ENCODE measurements at regions not wholly inside any gene's neighbourhood (a gene's known extent, or its start where the extent isn't known, plus 50 kb on each side); places are given as distances from the start of the nearest gene placed in this dataset.

GRCh38 chr5:167929841-167930240 is 361.6 kb upstream of the WWC1 start:
- Histone ChIP-seq H3K27ac (ENCODE audit: low read depth, low read length) (no peak overlapping the region), H3K36me3 (ENCODE audit: control insufficient read depth in 1 of 2, insufficient read depth in 2 of 2, low read length in 2 of 2) (no peaks in the 10 kb centered on the region), H3K4ac (ENCODE audit: low read depth, low read length) (no peak overlapping the region), H4K91ac (ENCODE audit: low read depth, low read length) (no peak overlapping the region), H2AFZ (ENCODE audit: insufficient read depth, low read length, poor library complexity) (no peak overlapping the region), H3K79me2 (ENCODE audit: control insufficient read depth, insufficient read depth, low read length, poor library complexity) (no peaks in the 10 kb centered on the region), H3K9me3 (ENCODE audit: insufficient read depth, low read depth, low read length) (no peaks in the 10 kb centered on the region), H3K4me3 (ENCODE audit: low read depth, low read length) (no peak overlapping the region), H3K4me2 (ENCODE audit: low read length) (no peak overlapping the region), H3K27me3 (ENCODE audit: insufficient read depth, low read length) (no peaks in the 10 kb centered on the region), H3K18ac (ENCODE audit: low read length) (no peak overlapping the region), H4K12ac (ENCODE audit: low read depth, low read length) (no peak overlapping the region), H2BK120ac (ENCODE audit: insufficient read depth, low read length, poor library complexity) (no peak overlapping the region), H3K14ac (ENCODE audit: low read length) (no peak overlapping the region), H4K8ac (ENCODE audit: low read depth, low read length) (no peak overlapping the region), H2BK5ac (ENCODE audit: low read depth, low read length, poor library complexity) (no peak overlapping the region), H3K4me1 (ENCODE audit: control insufficient read depth in 1 of 2, insufficient read depth in 2 of 2, low read length in 2 of 2) (peaks cover 0 to 2% of the 10 kb centered on the region in 2 experiments), H3K23ac (ENCODE audit: low read length) (no peak overlapping the region), H3K9ac (ENCODE audit: low read length) (no peak overlapping the region), H3K79me1 (ENCODE audit: low read length) (no peaks in the 10 kb centered on the region), H2BK12ac (ENCODE audit: low read length) (no peak overlapping the region), H2AK5ac (ENCODE audit: low read length) (no peak overlapping the region)
- WGBS (ENCODE audit: extremely low coverage, insufficient coverage, insufficient read length), result no CpG with 5 or more reads among the region's 3 CpGs
- DNase-seq, result peak in 1 of 2 donors; percentile 15

- Histone ChIP-seq H3K23ac (ENCODE audit: low read length) (no peak overlapping the region), H3K14ac (ENCODE audit: low read length) (no peak overlapping the region), H2BK120ac (ENCODE audit: insufficient read depth, low read length, poor library complexity) (no peak overlapping the region), H3K4me2 (ENCODE audit: low read length) (no peak overlapping the region), H2BK5ac (ENCODE audit: low read depth, low read length, poor library complexity) (no peak overlapping the region), H2BK12ac (ENCODE audit: low read length) (no peak overlapping the region), H3K4me3 (ENCODE audit: low read depth, low read length) (no peak overlapping the region), H2AFZ (ENCODE audit: insufficient read depth, low read length, poor library complexity) (no peak overlapping the region), H4K8ac (ENCODE audit: low read depth, low read length) (no peak overlapping the region), H3K36me3 (ENCODE audit: control insufficient read depth in 1 of 2, insufficient read depth in 2 of 2, low read length in 2 of 2) (no peaks in the 10 kb centered on the region), H3K9ac (ENCODE audit: low read length) (no peak overlapping the region), H3K4me1 (ENCODE audit: control insufficient read depth in 1 of 2, insufficient read depth in 2 of 2, low read length in 2 of 2) (peaks cover 0 to 2% of the 10 kb centered on the region in 2 experiments), H3K27me3 (ENCODE audit: insufficient read depth, low read length) (no peaks in the 10 kb centered on the region), H3K79me2 (ENCODE audit: control insufficient read depth, insufficient read depth, low read length, poor library complexity) (no peaks in the 10 kb centered on the region), H3K27ac (ENCODE audit: low read depth, low read length) (no peak overlapping the region), H3K4ac (ENCODE audit: low read depth, low read length) (no peak overlapping the region), H4K91ac (ENCODE audit: low read depth, low read length) (no peak overlapping the region), H3K79me1 (ENCODE audit: low read length) (no peaks in the 10 kb centered on the region), H2AK5ac (ENCODE audit: low read length) (no peak overlapping the region), H4K12ac (ENCODE audit: low read depth, low read length) (no peak overlapping the region), H3K9me3 (ENCODE audit: insufficient read depth, low read depth, low read length) (no peaks in the 10 kb centered on the region), H3K18ac (ENCODE audit: low read length) (no peak overlapping the region)
- WGBS (ENCODE audit: extremely low coverage, insufficient coverage, insufficient read length), result no CpG with 5 or more reads among the region's 15 CpGs
- no peak for DNase-seq
Observed at GRCh38 chr5:167934551-167934971, 356.9 kb upstream of the WWC1 start.

DNA sequence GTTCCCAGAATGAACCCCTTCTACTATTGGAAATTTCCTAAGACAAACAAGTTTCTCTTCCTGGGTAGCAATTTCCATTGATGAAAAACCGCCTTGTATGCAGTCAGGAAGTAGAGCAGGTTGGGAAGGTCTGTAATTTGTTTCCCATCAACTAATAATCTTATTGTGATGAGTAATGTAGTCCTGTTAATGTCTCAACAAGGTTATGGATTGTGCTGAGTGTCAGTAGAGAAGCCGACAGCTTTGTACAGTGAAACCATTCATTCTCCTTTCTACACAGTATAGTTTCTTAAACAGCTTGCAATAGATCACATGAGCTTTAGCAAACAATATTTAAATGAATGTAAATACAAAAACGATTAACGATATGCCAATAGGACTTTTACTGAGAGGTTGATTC is 355.4 kb upstream of the WWC1 start:
- Histone ChIP-seq H3K9ac (ENCODE audit: low read length) (no peak overlapping the region), H2AK5ac (ENCODE audit: low read length) (no peak overlapping the region), H3K23ac (ENCODE audit: low read length) (no peak overlapping the region), H3K36me3 (ENCODE audit: control insufficient read depth in 1 of 2, insufficient read depth in 2 of 2, low read length in 2 of 2) (no peaks in the 10 kb centered on the region), H4K91ac (ENCODE audit: low read depth, low read length) (no peak overlapping the region), H3K18ac (ENCODE audit: low read length) (no peak overlapping the region), H3K4ac (ENCODE audit: low read depth, low read length) (no peak overlapping the region), H3K4me1 (ENCODE audit: control insufficient read depth in 1 of 2, insufficient read depth in 2 of 2, low read length in 2 of 2) (peaks cover 0 to 2% of the 10 kb centered on the region in 2 experiments), H3K79me2 (ENCODE audit: control insufficient read depth, insufficient read depth, low read length, poor library complexity) (no peaks in the 10 kb centered on the region), H2BK5ac (ENCODE audit: low read depth, low read length, poor library complexity) (no peak overlapping the region), H2AFZ (ENCODE audit: insufficient read depth, low read length, poor library complexity) (no peak overlapping the region), H3K27ac (ENCODE audit: low read depth, low read length) (no peak overlapping the region), H3K79me1 (ENCODE audit: low read length) (no peaks in the 10 kb centered on the region), H4K12ac (ENCODE audit: low read depth, low read length) (no peak overlapping the region), H4K8ac (ENCODE audit: low read depth, low read length) (no peak overlapping the region), H2BK12ac (ENCODE audit: low read length) (no peak overlapping the region), H3K4me3 (ENCODE audit: low read depth, low read length) (no peak overlapping the region), H3K9me3 (ENCODE audit: insufficient read depth, low read depth, low read length) (no peaks in the 10 kb centered on the region), H3K27me3 (ENCODE audit: insufficient read depth, low read length) (no peaks in the 10 kb centered on the region), H3K4me2 (ENCODE audit: low read length) (no peak overlapping the region), H2BK120ac (ENCODE audit: insufficient read depth, low read length, poor library complexity) (no peak overlapping the region), H3K14ac (ENCODE audit: low read length) (no peak overlapping the region)
- WGBS (ENCODE audit: extremely low coverage, insufficient coverage, insufficient read length), result no CpG with 5 or more reads among the region's 4 CpGs
- DNase-seq, result no peak

- Histone ChIP-seq H3K27me3 (ENCODE audit: insufficient read depth, low read length) (no peaks in the 10 kb centered on the region), H4K91ac (ENCODE audit: low read depth, low read length) (no peak overlapping the region), H3K4me2 (ENCODE audit: low read length) (no peak overlapping the region), H3K4me3 (ENCODE audit: low read depth, low read length) (no peak overlapping the region), H3K4me1 (ENCODE audit: control insufficient read depth in 1 of 2, insufficient read depth in 2 of 2, low read length in 2 of 2) (peaks cover 0 to 2% of the 10 kb centered on the region in 2 experiments), H3K36me3 (ENCODE audit: control insufficient read depth in 1 of 2, insufficient read depth in 2 of 2, low read length in 2 of 2) (no peaks in the 10 kb centered on the region), H3K18ac (ENCODE audit: low read length) (no peak overlapping the region), H2AFZ (ENCODE audit: insufficient read depth, low read length, poor library complexity) (no peak overlapping the region), H2BK5ac (ENCODE audit: low read depth, low read length, poor library complexity) (no peak overlapping the region), H2BK120ac (ENCODE audit: insufficient read depth, low read length, poor library complexity) (no peak overlapping the region), H3K79me2 (ENCODE audit: control insufficient read depth, insufficient read depth, low read length, poor library complexity) (no peaks in the 10 kb centered on the region), H2BK12ac (ENCODE audit: low read length) (no peak overlapping the region), H3K23ac (ENCODE audit: low read length) (no peak overlapping the region), H3K27ac (ENCODE audit: low read depth, low read length) (no peak overlapping the region), H3K14ac (ENCODE audit: low read length) (no peak overlapping the region), H3K79me1 (ENCODE audit: low read length) (no peaks in the 10 kb centered on the region), H3K9me3 (ENCODE audit: insufficient read depth, low read depth, low read length) (no peaks in the 10 kb centered on the region), H4K12ac (ENCODE audit: low read depth, low read length) (no peak overlapping the region), H2AK5ac (ENCODE audit: low read length) (no peak overlapping the region), H3K4ac (ENCODE audit: low read depth, low read length) (no peak overlapping the region), H4K8ac (ENCODE audit: low read depth, low read length) (no peak overlapping the region), H3K9ac (ENCODE audit: low read length) (no peak overlapping the region)
- no peak for DNase-seq
- no CpG with 5 or more reads among the region's 6 CpGs for WGBS (ENCODE audit: extremely low coverage, insufficient coverage, insufficient read length)
Observed at GRCh38 chr5:167936944-167937634, 354.4 kb upstream of the WWC1 start.

All from trophoblast cell (in vitro differentiated cells and primary cell).